RWPE2 (cell line): ENCODE measurements at regions not wholly inside any gene's neighbourhood (a gene's known extent, or its start where the extent isn't known, plus 50 kb on each side); places are given as distances from the start of the nearest gene placed in this dataset.
"Not testable (repeated sequence)": the region's sequence is repeated elsewhere in the genome, so short reads cannot be mapped to it uniquely, and the experiment has no call there.

ENCODE experiments used
- ATAC-seq: fragments of 200-7000 bp; cut with Tn5 transposase; 3 replicates; pipeline ENCODE4 v1.9.1; 2021; ENCODE audit warnings: low read depth
- DNase-seq: peaks from one replicate; pipeline ENCODE4 v3.0.0-alpha.2; 2020; ENCODE audit warnings: low spot score
- H3K27ac ChIP-seq: fragments of 450-650 bp; 2 replicates; pipeline ENCODE4 v1.5.1; 2017; ENCODE audit warnings: mild to moderate bottlenecking; ENCODE audit not compliant: poor library complexity, severe bottlenecking
- H3K27me3 ChIP-seq: fragments of 250-450 bp; sonication (Bioruptor Pico); 2 replicates; pipeline ENCODE4 v1.5.1; 2021; ENCODE audit warnings: mild to moderate bottlenecking, moderate library complexity; ENCODE audit not compliant: insufficient read depth, poor library complexity, severe bottlenecking
- H3K36me3 ChIP-seq: fragments of 250-450 bp; sonication (Bioruptor Pico); 2 replicates; pipeline ENCODE4 v1.5.1; 2020; ENCODE audit warnings: low read depth, mild to moderate bottlenecking, moderate library complexity
- H3K4me1 ChIP-seq: fragments of 250-450 bp; sonication (Bioruptor Pico); 2 replicates; pipeline ENCODE4 v1.5.1; 2021; ENCODE audit warnings: mild to moderate bottlenecking, moderate library complexity; ENCODE audit not compliant: insufficient read depth, poor library complexity, severe bottlenecking
- H3K4me3 ChIP-seq: fragments of 250-450 bp; sonication (Bioruptor Pico); 2 replicates; pipeline ENCODE4 v1.5.1; 2021; ENCODE audit warnings: mild to moderate bottlenecking, moderate library complexity; ENCODE audit not compliant: severe bottlenecking
- H3K9me3 ChIP-seq: fragments of 250-450 bp; sonication (Bioruptor Pico); 2 replicates; pipeline ENCODE4 v1.5.1; 2021; ENCODE audit warnings: mild to moderate bottlenecking, moderate library complexity; ENCODE audit not compliant: severe bottlenecking

- H3K27me3 ChIP-seq, DNase-seq, ATAC-seq, H3K27ac ChIP-seq, H3K9me3 ChIP-seq, H3K4me1 ChIP-seq, H3K4me3 ChIP-seq, H3K36me3 ChIP-seq: not testable (repeated sequence)
These were observed 51.5 kb downstream of the PPIAL4A start for GRCh38 chr1:120941066-120941465.

DNA sequence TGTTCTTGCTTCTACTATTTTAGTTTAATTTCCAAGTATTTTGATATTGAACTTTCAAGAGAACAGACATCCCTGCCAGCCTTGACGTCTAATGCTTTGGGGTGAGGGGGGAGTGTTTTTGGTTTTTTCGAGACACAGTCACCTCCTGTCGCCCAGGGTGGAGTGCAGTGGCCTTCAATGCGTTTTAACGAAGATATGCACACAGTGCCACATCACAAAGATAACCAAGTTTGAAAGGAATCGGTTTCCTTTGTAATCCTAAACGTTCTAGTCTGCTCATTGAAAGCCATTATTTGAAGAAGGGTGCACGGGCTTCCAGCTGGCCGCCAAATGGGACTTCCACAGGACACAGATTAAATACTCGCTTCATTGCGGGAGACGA, 52.3 kb downstream of the PPIAL4A start:
- not testable (repeated sequence) for H3K27me3 ChIP-seq, H3K9me3 ChIP-seq, H3K27ac ChIP-seq, H3K4me1 ChIP-seq, ATAC-seq, DNase-seq, H3K36me3 ChIP-seq
- peak overlapping the region; percentile 36 for H3K4me3 ChIP-seq

- not testable (repeated sequence) for H3K9me3 ChIP-seq, H3K27me3 ChIP-seq, H3K36me3 ChIP-seq, H3K27ac ChIP-seq, H3K4me1 ChIP-seq
- H3K4me3 ChIP-seq: peak overlapping the region; percentile 36
- DNase-seq (peak; percentile 52), ATAC-seq (peak; percentile 84)
These were observed 52.8 kb downstream of the PPIAL4A start for GRCh38 chr1:120942218-120942944.

- H3K27ac ChIP-seq, ATAC-seq, DNase-seq, H3K36me3 ChIP-seq, H3K4me1 ChIP-seq, H3K4me3 ChIP-seq, H3K27me3 ChIP-seq, H3K9me3 ChIP-seq: not testable (repeated sequence)
These were observed 53.4 kb downstream of the PPIAL4A start for GRCh38 chr1:120942945-120943319.

- H3K4me1 ChIP-seq, H3K27me3 ChIP-seq: not testable (repeated sequence)
These were observed 55.1 kb downstream of the PPIAL4A start for GRCh38 chr1:120944691-120945090.

GRCh38 chr1:120945122-120945521, 55.6 kb downstream of the PPIAL4A start:
- H3K4me3 ChIP-seq, DNase-seq, H3K27ac ChIP-seq, H3K27me3 ChIP-seq, ATAC-seq, H3K9me3 ChIP-seq, H3K36me3 ChIP-seq, H3K4me1 ChIP-seq: not testable (repeated sequence)

More at GRCh38 chr1:120944691-120945090, 55.1 kb downstream of the PPIAL4A start:
- H3K9me3 ChIP-seq, ATAC-seq, H3K27ac ChIP-seq, H3K4me3 ChIP-seq, DNase-seq, H3K36me3 ChIP-seq: not testable (repeated sequence)

DNA sequence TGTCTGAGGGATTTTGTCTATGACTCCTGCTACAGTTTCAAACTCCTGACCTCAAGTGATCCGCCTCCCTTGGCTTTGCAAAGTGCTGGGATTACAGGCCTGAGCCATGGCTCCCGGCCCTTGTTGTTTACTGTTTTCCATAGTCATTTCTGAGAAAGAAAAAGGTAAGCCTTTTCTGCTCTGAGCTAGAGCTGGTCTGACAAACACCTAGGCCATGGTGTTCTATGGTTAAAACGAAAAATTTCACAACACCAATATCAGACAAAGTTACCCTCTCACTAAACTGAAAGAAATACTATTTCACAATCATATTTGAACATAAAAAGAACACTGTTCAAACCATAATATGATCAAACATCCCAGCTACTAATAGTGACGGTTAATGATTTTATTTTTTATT, 57.5 kb downstream of the PPIAL4A start:
- DNase-seq, H3K36me3 ChIP-seq: not testable (repeated sequence)

DNA sequence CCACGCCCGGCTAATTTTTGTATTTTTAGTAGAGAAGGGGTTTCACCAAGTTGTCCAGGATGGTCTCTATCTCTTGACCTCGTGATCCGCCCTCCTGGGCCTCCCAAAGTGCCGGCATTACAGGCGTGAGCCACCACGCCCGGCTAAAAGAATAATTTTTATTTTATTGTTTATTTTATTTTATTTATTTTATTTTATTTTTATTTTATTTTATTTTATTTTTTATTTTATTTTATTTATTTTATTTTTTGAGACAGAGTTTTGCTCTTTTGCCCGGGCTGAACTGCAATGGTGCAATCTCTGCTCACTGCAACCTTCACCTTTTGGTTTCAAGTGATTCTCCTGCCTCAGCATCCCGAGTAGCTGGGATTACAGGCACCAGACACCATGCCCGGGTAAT, 60.2 kb downstream of the PPIAL4A start:
- not testable (repeated sequence) for H3K4me3 ChIP-seq, H3K9me3 ChIP-seq, H3K4me1 ChIP-seq, H3K36me3 ChIP-seq, H3K27me3 ChIP-seq, H3K27ac ChIP-seq, ATAC-seq, DNase-seq

More for the DNA sequence above, 57.5 kb downstream of the PPIAL4A start:
- not testable (repeated sequence) for H3K9me3 ChIP-seq, H3K4me1 ChIP-seq, H3K27me3 ChIP-seq, ATAC-seq, H3K27ac ChIP-seq, H3K4me3 ChIP-seq

GRCh38 chr1:120950633-120951032, 61.1 kb downstream of the PPIAL4A start:
- not testable (repeated sequence) for ATAC-seq, H3K4me3 ChIP-seq, H3K36me3 ChIP-seq, H3K27me3 ChIP-seq, H3K27ac ChIP-seq, H3K9me3 ChIP-seq, H3K4me1 ChIP-seq, DNase-seq

DNA sequence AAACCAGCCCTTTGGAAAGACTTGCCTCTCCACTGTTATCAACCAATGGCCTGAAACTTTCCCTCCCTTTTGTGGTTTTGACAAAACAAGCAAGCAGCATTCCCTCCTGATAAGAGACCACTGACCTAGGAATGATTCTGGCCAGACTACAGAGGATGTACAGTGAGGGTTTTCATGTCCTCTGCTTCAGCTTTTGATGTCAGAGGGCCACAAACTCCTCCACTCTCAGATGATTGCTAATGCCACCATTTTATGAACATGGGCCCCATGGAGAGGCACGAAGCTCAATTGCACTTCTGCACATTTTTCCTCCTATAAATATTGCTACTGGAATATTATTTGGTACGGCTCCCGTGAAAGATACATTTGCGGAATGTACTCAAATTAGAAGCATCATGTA, 61.5 kb downstream of the PPIAL4A start:
- H3K36me3 ChIP-seq, ATAC-seq, H3K27me3 ChIP-seq, H3K27ac ChIP-seq, DNase-seq, H3K9me3 ChIP-seq, H3K4me3 ChIP-seq, H3K4me1 ChIP-seq: not testable (repeated sequence)

- DNase-seq, H3K4me3 ChIP-seq, H3K27ac ChIP-seq, H3K9me3 ChIP-seq, H3K27me3 ChIP-seq, H3K4me1 ChIP-seq, H3K36me3 ChIP-seq, ATAC-seq: not testable (repeated sequence)
These were observed 62.8 kb downstream of the PPIAL4A start for GRCh38 chr1:120952207-120952870.
